Muscle layer of duodenum (tissue), 2 donors: ENCODE measurements at regions not wholly inside any gene's neighbourhood (a gene's known extent, or its start where the extent isn't known, plus 50 kb on each side); places are given as distances from the start of the nearest gene placed in this dataset.
A peak's percentile ranks its signal among the peaks of the same experiment; 100 is the strongest.

ENCODE experiments used
- H3K27ac ChIP-seq: one replicate; pipeline ENCODE4 v1.7.0; 2013; ENCODE audit warnings: mild to moderate bottlenecking, low read length
- H3K27me3 ChIP-seq: one replicate; pipeline ENCODE4 v1.7.0; 2013; ENCODE audit warnings: low read depth, mild to moderate bottlenecking, control low read depth, low read length
- H3K36me3 ChIP-seq, 2 donors: one replicate each; pipeline ENCODE4 v1.7.0; 2013; ENCODE audit warnings: low read length in 2 of 2, control low read depth in 1 of 2, mild to moderate bottlenecking in 1 of 2; ENCODE audit not compliant: insufficient read depth in 2 of 2, control insufficient read depth in 1 of 2
- H3K4me1 ChIP-seq, 2 donors: one replicate each; pipeline ENCODE4 v1.7.0; 2013; ENCODE audit warnings: low read length in 2 of 2, mild to moderate bottlenecking in 2 of 2, control low read depth in 1 of 2, moderate library complexity in 1 of 2; ENCODE audit not compliant: insufficient read depth in 2 of 2, control insufficient read depth in 1 of 2
- H3K4me3 ChIP-seq, 2 donors: one replicate each; pipeline ENCODE4 v1.7.0; 2013; ENCODE audit warnings: low read length in 2 of 2, low read depth in 1 of 2, mild to moderate bottlenecking in 1 of 2
- H3K9me3 ChIP-seq, 2 donors: one replicate each; pipeline ENCODE4 v1.7.0; 2013; ENCODE audit warnings: low read length in 2 of 2, control low read depth in 1 of 2, mild to moderate bottlenecking in 1 of 2; ENCODE audit not compliant: control insufficient read depth in 1 of 2
- donor health status: healthy.

DNA sequence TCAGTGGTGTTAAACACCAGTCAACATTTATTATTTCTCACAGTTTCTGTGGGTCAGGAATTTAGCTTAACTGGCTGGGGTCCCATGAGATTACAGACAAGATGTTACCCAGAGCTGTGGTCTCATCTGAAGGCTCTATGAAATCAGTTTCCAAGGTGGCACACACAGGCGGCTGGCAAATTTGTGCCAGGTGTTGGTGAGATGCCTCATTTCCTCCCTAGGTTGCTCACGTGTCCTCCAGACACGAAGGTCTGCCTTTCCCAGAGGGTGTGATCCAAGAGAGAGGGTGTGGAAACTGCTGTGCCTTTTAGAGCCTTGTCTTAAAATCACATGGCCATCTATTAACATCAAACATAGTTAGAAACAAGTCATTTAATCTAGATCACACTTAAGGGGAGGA, 209.0 kb downstream of the JCAD start:
- Histone ChIP-seq H3K4me3 (no peak overlapping the region), H3K27me3 (no peaks in the 10 kb centered on the region), H3K9me3 (peaks cover 0 to 2% of the 10 kb centered on the region in 2 donors), H3K27ac (peak overlapping the region; percentile 78), H3K4me1 (peaks cover 0 to 7% of the 10 kb centered on the region in 2 donors), H3K36me3 (no peaks in the 10 kb centered on the region)

DNA sequence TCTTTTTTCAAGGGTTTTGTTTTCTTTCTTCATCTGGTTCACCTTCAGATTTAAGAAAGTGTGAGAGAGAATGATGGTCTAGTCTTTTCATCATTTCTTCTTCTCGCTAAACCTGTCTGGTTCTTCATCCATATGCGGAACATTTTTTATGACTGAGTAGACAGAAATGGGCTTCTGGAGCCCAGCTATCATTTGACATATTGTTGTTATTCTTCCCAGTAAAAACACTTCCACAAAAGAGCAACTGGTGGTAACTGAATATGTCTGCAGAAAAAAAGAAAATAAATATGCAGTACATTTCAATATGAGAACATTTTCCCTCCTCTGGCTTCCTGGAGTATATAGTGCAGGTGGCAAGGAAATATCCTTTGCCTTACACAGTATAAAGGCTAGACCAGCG, 209.5 kb downstream of the JCAD start:
- Histone ChIP-seq H3K27ac (peak overlapping the region; percentile 78), H3K27me3 (no peaks in the 10 kb centered on the region), H3K4me3 (peak overlapping the region; percentile 37 to 45), H3K36me3 (no peaks in the 10 kb centered on the region), H3K4me1 (peaks cover 0 to 7% of the 10 kb centered on the region in 2 donors), H3K9me3 (peaks cover 0 to 6% of the 10 kb centered on the region in 2 donors)

DNA sequence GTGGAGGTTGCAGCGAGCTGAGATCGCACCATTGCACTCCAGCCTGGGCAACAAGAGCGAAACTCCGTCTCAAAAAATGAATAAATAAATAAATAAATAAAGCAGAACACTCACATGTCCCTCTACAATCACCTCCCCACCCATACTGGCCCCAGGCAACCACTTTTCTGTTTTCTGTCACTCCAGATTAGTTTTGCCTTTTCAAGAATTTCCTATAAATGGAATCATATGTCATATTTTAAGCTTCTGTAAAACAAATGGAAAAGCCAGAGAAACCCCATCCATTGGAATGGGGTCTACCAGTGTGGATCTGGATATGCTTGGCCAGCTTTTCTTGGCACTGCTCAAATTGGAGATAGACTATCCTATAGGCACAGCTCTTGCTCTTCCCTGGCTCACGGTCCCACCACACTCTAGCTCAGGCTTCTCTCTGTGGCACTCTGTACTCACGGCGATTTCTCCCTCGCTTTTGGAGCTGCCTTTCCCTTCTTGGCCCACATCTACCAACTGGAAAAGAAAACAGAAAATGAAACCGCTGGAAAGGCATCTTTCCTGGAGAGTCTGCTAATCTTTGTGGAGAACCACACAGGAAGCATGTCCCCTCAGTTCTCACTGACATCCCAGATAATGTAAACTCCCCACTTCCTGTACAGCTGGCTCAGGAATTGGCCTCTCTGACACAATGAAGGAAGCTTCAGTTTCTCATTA, 210.1 kb downstream of the JCAD start:
- H3K27ac ChIP-seq = peak overlapping the region; percentile 78
- H3K36me3 ChIP-seq = no peaks in the 10 kb centered on the region
- peak overlapping the region; percentile 37 to 45 for H3K4me3 ChIP-seq
- H3K4me1 ChIP-seq = peaks cover 0 to 7% of the 10 kb centered on the region in 2 donors
- H3K27me3 ChIP-seq = no peaks in the 10 kb centered on the region
- peaks cover 0 to 10% of the 10 kb centered on the region in 2 donors for H3K9me3 ChIP-seq

DNA sequence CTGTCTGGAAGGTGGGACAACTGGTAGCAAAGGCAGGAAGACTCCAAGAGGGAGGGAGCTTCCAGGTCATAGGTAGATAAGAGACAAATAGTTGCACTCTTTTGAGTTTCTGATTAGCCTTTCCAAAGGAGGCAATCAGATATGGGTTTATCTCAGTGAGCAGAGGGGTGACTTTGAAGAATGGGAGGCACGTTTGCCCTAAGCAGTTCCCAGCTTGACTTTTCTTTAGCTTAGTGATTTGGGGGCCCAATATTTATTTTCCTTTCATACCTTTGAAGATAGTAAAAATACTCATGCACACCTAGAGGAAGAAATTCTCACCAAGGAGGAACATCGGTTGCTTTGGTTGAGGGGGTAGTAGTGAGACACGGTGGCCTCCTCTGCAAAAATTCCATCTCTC, 212.1 kb upstream of the SVIL start:
- H3K9me3 ChIP-seq = peaks cover 0 to 10% of the 10 kb centered on the region in 2 donors
- no peak overlapping the region for H3K4me3 ChIP-seq
- H3K4me1 ChIP-seq = peaks cover 0 to 7% of the 10 kb centered on the region in 2 donors
- H3K36me3 ChIP-seq = no peaks in the 10 kb centered on the region
- H3K27me3 ChIP-seq = no peaks in the 10 kb centered on the region
- no peak overlapping the region for H3K27ac ChIP-seq

DNA sequence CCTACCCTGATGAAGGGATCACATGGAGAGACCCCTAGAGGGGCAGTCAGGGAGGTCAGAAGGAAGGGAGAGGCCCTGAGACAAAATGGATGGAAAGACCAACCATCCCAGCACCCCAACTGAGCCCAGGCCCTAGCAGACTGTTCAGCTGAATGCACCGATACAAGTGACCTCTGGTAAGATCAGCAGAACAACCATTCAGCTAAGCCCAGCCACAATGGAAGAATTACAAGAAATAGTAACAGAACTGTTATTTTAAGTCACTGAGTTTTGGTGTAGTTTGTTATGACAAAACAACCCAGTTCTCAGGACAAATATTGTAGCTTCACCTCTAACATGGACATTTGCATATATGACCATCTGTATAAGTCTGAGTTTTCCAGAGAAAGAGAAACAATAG, 210.4 kb upstream of the SVIL start:
- no peak overlapping the region for H3K27ac ChIP-seq
- peaks cover 0 to 5% of the 10 kb centered on the region in 2 donors for H3K4me1 ChIP-seq
- H3K4me3 ChIP-seq = no peak overlapping the region
- peaks cover 0 to 10% of the 10 kb centered on the region in 2 donors for H3K9me3 ChIP-seq
- no peaks in the 10 kb centered on the region for H3K27me3 ChIP-seq
- no peaks in the 10 kb centered on the region for H3K36me3 ChIP-seq

DNA sequence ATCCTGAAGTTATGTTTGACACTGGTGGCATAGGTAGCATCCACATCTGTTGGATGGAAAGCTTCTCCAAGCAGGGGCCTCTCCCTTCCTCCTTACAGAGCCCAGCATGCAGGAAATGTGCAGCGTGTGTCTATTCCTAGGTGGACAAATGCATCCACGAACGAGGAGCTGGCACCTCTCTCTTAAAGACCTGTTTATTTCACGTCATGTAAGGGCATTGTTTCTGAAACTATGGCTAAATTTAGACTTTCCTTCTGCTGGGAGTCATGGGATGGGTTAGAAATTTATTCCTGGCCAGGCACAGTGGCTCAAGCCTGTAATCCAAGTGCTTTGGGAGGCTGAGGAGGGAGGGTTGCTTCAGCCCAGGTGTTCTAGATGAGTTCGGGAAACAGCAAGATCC, 208.4 kb upstream of the SVIL start:
- peaks cover 0 to 6% of the 10 kb centered on the region in 2 donors for H3K4me1 ChIP-seq
- H3K27ac ChIP-seq = peak overlapping the region; percentile 86
- no peaks in the 10 kb centered on the region for H3K36me3 ChIP-seq
- H3K27me3 ChIP-seq = no peaks in the 10 kb centered on the region
- H3K9me3 ChIP-seq = peaks cover 0 to 10% of the 10 kb centered on the region in 2 donors
- H3K4me3 ChIP-seq = peak overlapping the region in 1 of 2 donors; percentile 45

DNA sequence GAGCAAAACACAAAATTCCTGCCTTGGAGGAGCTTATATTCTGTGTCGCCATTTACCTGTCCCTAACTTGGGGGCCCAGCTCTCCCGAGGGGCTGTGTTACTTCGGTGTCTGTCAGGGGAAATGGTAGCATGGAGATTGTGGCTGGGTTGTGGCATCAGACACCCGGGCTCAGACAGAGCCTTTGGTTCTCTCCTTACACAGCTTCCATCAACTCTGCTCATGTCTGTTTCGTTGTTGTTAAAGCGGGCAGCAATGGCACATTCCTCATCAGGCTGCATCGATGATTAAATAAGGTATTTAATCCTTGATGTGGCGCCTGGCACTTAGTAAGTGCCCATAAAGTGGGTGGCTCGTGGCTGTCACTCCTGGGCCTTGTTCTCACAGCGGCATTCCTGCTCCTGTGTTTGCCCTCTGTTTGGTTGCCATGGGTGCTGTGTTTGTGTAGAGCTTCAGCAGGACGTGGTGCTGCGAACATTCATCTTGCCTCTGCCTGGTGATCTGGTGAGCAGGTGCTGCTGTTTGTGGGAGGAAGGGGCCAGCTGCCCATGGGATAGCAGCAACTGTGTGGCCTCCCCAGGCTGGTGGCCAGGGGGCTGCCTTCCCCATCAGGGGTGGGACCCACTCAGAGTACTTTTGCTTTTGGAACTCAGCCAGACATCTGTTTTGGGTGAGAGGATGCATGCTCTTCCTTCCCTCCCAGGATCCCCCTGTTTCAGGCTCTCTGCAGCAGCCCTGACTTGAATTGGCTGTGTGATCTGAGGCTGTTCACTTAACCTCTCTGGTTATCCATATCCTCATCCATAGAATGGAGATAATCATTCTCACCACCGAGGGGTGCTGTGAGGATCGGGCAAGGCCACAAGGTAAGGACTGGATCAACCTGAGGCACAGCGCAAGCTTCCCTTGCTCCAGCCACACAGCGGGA, 207.2 kb upstream of the SVIL start:
- Histone ChIP-seq H3K4me1 (peaks cover 0 to 6% of the 10 kb centered on the region in 2 donors), H3K27ac (peak overlapping the region; percentile 86), H3K4me3 (peak overlapping the region in 1 of 2 donors; percentile 45)

DNA sequence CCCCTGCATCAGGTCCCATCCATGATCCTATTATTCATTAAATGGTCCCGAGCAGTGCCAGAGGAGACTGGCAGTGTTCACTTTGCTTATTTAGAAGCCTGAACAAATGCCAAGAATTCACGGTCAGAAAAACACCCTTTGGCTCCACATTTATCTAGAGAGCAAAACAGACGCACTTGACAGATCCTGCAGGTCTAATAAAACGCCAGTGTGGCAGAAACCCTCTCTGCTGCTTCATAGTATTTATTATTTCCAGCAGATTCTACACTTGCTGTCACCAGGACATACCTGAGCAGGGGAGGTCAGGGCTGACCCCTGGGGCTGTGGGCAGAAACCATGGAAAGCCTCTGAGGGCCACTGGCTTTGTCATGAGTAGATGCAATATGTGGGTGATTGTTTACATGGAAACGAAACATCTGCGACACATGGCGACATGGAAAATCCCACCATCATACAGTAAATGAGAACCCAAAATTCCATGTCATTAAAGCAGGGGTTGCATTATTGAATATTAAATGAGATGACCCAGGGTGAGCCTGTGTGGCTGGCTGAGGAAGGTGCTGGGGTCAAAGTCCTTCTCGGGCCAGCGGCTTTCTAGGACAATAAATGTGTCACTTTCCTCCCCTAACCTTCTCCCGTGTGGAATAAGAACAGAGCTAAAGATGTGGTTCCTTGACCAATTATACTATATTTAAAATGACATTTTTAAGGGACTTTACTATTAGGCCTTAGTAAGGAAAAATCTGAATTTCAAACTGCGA, 205.9 kb upstream of the SVIL start:
- H3K9me3 ChIP-seq = peaks cover 0 to 10% of the 10 kb centered on the region in 2 donors
- H3K27ac ChIP-seq = peak overlapping the region; percentile 86
- H3K4me1 ChIP-seq = peaks cover 0 to 6% of the 10 kb centered on the region in 2 donors
- peak overlapping the region in 1 of 2 donors; percentile 33 for H3K4me3 ChIP-seq
- H3K27me3 ChIP-seq = no peaks in the 10 kb centered on the region
- H3K36me3 ChIP-seq = no peaks in the 10 kb centered on the region

More for the DNA sequence above, 207.2 kb upstream of the SVIL start:
- Histone ChIP-seq H3K36me3 (no peaks in the 10 kb centered on the region), H3K9me3 (peaks cover 0 to 10% of the 10 kb centered on the region in 2 donors), H3K27me3 (no peaks in the 10 kb centered on the region)

DNA sequence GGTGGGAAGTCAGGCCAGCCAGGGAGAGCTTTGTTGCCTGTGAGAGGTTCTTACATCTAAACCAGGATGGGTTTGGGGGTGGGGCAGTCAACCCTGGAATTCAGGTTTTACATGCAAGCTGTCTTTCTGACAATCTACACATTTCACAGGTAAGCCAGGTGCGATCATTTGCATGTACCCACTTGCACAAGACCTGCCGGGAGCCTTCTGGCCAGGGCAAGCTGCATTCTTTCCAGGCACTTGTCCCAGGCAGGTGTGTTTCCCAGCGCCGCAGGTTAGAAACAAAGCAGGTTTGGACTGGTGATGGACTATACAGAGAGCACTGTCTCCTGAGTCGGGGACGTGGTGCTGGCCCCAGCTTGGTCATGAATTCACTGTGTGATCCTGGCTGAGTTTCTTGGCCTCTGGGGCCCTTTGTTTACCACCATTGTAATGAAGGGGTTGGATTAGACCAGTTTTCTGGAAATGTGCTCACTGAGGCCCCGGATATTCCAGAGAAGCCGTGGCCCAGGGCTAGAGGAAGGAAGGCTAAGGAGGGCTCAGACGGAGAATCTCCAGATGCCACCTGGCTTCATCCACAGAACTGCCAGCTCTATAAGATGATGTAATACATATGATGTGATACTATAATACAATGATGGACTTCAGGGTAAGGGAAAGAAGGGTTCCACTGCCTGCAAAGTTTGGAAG, 205.2 kb upstream of the SVIL start:
- Histone ChIP-seq H3K27ac (peak overlapping the region; percentile 86), H3K36me3 (no peaks in the 10 kb centered on the region), H3K4me3 (no peak overlapping the region), H3K27me3 (no peaks in the 10 kb centered on the region), H3K4me1 (peaks cover 0 to 6% of the 10 kb centered on the region in 2 donors), H3K9me3 (peaks cover 0 to 4% of the 10 kb centered on the region in 2 donors)

DNA sequence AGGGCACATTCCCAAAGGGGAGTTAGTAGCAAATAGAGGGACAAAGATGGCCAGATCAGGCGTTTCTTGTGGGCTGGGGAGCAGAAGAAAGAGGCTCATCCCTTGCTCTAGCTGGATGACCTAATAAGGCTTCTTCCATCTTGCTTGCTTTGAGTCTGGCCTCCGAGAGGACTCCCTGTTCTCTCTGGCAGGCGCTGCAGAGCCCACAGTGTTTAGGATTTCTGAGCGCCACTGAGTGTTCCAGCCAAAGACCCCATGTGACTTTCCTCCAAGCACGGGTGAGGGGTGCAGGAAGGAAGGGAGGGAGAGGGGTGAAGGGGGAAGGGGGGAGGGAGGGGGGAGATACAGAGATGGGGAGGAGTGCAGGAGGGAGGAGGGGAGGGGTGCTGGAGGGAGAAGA, 203.8 kb upstream of the SVIL start:
- Histone ChIP-seq H3K27ac (peak overlapping the region; percentile 82), H3K4me3 (no peak overlapping the region), H3K9me3 (no peaks in the 10 kb centered on the region), H3K27me3 (no peaks in the 10 kb centered on the region), H3K4me1 (peaks cover 0 to 6% of the 10 kb centered on the region in 2 donors), H3K36me3 (no peaks in the 10 kb centered on the region)
